NCI-H2196 (cell line): ENCODE measurements at regions not wholly inside any gene's neighbourhood (a gene's known extent, or its start where the extent isn't known, plus 50 kb on each side); places are given as distances from the start of the nearest gene placed in this dataset.
"Not testable (repeated sequence)": the region's sequence is repeated elsewhere in the genome, so short reads cannot be mapped to it uniquely, and the experiment has no call there.

Experiments used
- DNase-seq: peaks from one replicate; lab custom pipeline; 2025; ENCODE audit not compliant: unreplicated experiment; lab: John Stamatoyannopoulos, UW

DNA sequence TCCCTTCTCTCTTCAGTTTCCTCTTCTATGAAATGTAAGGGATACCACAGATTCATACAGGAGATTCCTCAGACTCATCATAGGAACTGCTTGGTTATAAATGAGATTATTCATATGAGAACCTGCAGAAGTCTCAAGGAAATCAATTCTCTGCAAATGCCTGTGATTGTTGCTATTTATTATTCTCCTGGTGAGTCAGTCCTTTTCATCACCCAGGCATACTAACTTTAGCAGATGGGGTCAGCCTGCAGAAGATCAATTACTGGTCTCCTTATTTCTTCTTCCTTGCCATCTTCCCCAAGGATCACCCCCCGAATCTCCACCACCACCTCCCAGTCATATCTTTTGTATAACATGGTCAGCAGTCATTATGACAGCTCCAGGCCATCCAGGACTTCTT, 53.8 kb upstream of the DCP1A start:
- DNase-seq = no peak

DNA sequence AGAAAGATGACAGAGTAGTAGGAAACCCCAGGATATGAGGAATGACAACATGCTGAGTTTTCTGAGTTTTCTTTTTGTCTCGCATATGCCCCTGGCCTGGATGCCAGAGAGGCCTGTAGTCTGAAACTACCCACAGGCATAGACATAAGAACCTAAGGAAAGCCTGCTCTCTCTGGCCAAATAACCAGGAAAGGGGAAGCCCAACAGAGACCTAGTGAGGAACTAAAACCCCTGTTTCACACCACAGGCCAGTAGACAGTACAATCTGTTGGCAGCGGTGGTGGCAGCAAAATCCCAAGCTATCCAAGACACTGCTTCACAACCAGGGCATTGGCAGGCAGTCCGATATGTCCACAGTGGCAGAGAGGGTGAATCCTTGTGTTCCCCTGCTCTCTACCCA, 55.0 kb upstream of the DCP1A start:
- no peak for DNase-seq

DNA sequence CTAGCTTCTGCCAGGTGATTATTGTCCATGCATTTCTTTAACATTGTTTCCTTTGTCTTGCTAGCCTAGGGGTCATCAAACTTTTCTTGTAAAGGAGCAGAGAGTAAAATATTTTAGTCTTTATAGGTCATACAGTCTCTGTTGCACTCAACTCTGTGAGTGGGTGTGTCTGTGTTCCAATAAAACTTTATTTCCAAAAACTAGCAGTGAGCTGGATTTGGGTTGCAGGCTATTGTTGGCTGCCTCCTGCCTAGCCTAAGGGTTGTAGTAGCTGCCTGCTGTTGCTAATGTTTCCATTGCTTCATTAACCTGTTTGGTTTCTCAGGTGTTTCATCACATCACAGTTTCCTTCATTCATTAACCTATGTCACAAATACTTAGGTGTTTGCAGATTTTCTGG, 64.0 kb upstream of the DCP1A start:
- DNase-seq = no peak

DNA sequence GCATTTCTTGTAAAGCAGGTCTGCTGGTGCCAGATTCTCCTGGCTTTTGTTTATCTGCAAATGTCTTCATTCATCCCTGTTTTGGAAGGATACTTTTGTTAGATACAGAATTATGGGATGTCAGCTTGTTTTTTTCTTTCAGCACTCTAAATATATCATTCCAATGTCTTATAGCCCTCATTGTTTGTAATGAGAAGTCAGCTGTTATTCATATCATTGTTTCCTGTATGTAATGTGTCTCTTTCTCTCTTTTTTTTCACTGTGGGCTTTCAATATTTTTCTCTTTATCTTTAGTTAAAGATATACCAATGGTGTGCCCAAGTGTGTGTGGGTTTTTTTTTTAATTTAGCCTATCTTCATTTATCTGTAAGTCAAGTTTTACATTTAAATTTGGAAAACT, 65.6 kb upstream of the DCP1A start:
- no peak for DNase-seq

DNA sequence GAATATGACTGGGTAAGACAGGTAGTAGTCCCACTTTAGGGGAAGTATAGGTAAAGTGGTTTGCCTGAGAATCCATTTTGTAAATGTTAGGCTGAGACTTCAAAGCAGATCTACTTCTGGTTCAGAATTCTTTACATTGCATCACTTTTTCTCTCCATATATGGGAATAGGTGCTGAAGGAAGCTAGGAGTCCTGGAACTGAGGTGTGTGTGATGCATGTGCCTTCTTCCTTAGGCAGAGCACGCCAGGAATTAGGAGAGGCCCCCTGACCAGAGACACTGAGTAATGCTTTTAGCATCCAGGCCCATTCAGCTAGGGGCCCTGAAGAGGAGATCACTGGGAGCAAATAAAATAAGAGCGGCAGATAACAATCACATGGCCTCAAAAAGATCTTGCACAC, 69.2 kb upstream of the DCP1A start:
- no peak for DNase-seq

DNA sequence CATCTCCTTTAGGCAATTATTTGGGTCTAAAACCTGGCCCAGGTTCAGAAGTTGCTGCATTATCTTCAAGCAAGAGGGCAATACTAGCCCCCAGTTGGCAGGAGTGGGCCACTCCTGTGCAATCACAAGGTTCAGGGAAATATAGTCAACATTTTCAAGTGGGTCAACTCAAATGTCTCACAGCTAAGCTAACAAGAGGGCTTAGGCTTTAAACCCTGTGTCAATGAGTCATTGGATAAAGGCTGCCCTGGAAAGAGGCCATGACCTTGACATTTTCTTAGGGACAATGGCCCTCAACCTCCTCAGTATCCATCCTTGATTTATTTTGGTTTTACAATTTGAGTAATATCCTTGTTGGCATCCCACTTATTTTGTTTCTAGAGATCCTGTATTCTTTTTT, 73.5 kb upstream of the DCP1A start:
- peak; percentile 0 for DNase-seq

DNA sequence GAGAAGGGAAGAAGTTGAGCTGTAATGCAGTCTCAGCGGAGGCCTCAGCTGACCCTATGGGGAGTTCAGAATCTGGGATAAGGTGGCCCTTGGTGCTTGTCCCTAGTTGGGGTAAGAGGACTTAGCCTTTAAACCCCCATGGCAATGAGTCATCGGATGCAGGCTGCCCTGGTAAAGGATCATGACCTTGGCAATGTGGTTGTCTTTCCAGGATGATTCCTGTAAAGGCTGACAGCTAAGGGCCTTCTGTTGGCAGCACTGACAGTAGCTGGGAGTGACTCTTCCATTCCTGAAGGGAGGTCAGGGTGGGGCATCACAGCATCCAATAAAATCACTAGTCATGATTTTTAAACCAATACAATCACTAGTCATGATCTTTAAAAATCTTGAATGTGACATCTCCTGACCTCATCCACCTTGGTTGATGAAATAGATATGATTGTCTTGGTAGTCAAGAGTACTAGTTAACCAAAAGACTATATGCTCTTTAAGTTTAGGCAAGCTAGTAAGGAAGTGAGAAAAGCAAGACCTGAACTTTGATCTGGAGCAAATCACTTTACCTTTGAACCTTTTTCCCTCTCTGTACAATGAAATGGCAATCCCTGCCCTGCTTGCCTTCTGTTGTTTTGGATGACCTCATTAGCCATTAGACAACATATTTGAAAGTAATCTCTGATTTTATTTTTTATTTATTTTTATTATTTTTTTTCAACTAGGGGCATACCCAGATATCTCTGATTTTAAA, 71.3 kb upstream of the CACNA1D start:
- DNase-seq = no peak

DNA sequence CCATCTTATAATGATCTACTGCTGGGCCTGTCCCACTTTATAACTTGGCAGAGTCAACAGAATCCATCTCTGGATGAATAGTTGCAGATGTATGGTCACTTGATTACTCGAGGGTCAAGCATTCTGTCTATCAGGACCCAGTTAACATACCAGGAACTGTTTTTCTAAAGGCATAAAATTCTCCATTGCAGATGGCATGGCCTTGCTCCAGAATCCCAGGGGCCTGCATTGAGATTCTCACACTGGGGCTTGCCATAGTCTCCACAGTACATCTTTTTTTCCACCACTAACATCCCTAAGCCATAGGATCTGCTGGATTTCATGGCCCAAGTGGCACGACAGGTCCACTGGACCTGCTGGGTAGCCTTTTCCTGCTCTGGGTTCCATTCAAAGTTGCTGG, 68.5 kb upstream of the CACNA1D start:
- DNase-seq = no peak

DNA sequence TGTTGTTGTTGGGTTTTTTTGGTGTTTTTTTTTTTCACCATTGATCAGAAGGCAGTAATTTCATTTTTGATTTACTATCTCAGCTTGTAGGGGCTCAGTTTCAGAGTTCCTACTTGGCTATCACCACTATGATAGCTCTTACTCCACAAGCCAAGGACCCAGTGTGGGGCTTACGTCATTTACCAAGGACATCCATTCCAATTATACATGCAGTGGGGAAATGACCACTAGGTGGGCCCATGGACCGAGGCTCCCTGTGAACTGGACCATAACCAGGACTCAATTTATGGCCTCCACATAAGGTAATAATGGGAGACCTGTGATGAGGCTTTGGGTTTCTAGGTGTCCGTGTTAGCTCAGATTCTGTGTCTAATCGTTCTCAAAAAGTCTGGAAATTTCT, 67.5 kb upstream of the CACNA1D start:
- no peak for DNase-seq

DNA sequence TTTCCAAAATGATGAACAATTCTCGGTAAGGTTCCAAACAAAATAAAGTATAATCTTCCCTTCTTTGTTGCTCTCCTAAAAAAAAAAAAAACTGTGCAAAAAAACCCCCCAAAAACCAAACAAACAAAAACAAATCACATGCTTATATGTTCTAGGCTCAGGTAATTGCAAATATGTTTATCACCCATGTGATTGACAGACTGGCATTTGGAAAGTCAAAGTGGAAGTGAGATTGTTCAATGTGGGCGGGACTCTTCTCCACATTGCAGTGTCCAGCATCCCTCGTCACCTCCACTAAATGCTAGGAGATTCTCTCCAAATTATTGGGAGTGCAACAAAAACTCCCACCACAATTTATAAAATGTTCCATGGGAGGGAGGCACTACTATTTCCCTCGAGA, 57.6 kb upstream of the CACNA1D start:
- DNase-seq = no peak

DNA sequence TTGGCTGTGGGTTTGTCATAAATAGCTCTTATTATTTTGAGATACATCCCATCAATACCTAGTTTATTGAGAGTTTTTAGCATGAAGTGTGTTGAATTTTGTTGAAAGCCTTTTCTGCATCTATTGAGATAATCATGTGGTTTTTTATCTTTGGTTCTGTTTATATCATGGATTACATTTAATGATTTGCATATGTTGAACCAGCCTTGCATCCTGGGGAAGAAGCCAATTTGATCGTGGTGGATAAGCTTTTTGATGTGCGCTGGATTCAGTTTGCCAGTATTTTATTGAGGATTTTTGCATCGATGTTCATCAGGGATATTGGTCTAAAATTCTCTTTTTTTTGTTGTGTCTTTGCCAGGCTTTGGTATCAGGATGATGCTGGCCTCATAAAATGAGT, 51.5 kb upstream of the CACNA1D start:
- not testable (repeated sequence) for DNase-seq
